HepG2 (cell line): ENCODE measurements at regions not wholly inside any gene's neighbourhood (a gene's known extent, or its start where the extent isn't known, plus 50 kb on each side); places are given as distances from the start of the nearest gene placed in this dataset.

Source experiments
- ATAC-seq: fragments of 200-7000 bp; cut with Tn5 transposase; 3 replicates; pipeline ENCODE4 v1.9.1; 2020; ENCODE audit warnings: mild to moderate bottlenecking, moderate library complexity
- BruUV-seq: library from RNA; stranded (reverse); fragments of 400-500 nt; replicated peaks from 2 replicates; lab custom pipeline; 2021; lab: Mats Ljungman, UMichigan
- CTCF ChIA-PET: fragments of 300-600 bp; formaldehyde crosslinking; extraction: SDS; loops from one replicate; lab custom pipeline; 2021; ENCODE audit warnings: low total read pairs, inconsistent platforms, low intra/inter-chr PET ratio; lab: Yijun Ruan, JAX
- POLR2A ChIA-PET: fragments of 350-600 bp; sonication (Branson Sonifier 250); formaldehyde crosslinking; loops from one replicate; lab custom pipeline; 2020; ENCODE audit warnings: antibody characterized with exemption, inconsistent platforms; lab: Yijun Ruan, JAX
- DNase-seq: peaks from one replicate; pipeline ENCODE4 v3.0.0-alpha.2; 2015; ENCODE audit warnings: low spot score
- FAIRE-seq: peaks from 3 replicates; lab custom pipeline; 2011; peaks lifted over from hg19 to GRCh38; lab: Jason Lieb, UNC
- H2AFZ ChIP-seq: one replicate; pipeline ENCODE4 v1.6.1; 2011; ENCODE audit warnings: low read length, inconsistent platforms
- H3K27ac ChIP-seq: fragments of 300-600 bp; 3 replicates; pipeline ENCODE4 v1.8.0; 2011; ENCODE audit warnings: mixed run types, mild to moderate bottlenecking, mixed read lengths, low read length, inconsistent platforms; ENCODE audit not compliant: insufficient read depth; ENCODE audit errors: extremely low read length
- H3K27me3 ChIP-seq, 2 experiments: fragments of 200-600 bp in 1 of 2; 2 replicates in 1 of 2; 3 replicates in 1 of 2; pipeline versions ENCODE4 v1.6.0 to v1.8.0; 2011; ENCODE audit warnings: low read length in 2 of 2, mild to moderate bottlenecking in 2 of 2, moderate library complexity in 2 of 2, inconsistent platforms in 1 of 2; ENCODE audit not compliant: insufficient read depth in 2 of 2, control insufficient read depth in 1 of 2
- H3K36me3 ChIP-seq, 2 experiments: fragments of 200-600 bp in 1 of 2; replicated peaks in 1 of 2; 2 replicates in 1 of 2; 3 replicates in 1 of 2; pipeline versions ENCODE4 v1.5.1 to v1.8.0; 2011; ENCODE audit warnings: low read length in 2 of 2, inconsistent platforms in 1 of 2; ENCODE audit not compliant: insufficient read depth in 2 of 2, control insufficient read depth in 1 of 2
- H3K4me1 ChIP-seq: 2 replicates; pipeline ENCODE4 v1.5.1; 2012; ENCODE audit warnings: low read length, inconsistent platforms; ENCODE audit not compliant: insufficient read depth
- H3K4me2 ChIP-seq: 2 replicates; pipeline ENCODE4 v1.6.0; 2011; ENCODE audit warnings: low read depth, low read length, inconsistent platforms
- H3K4me3 ChIP-seq, 3 experiments: fragments of 200-600 bp in 1 of 3; sonication (generic), shearing (Covaris generic) in 1 of 3; replicated peaks in 1 of 3; 2 replicates each; pipeline ENCODE4 v1.5.1; 2011 to 2016; ENCODE audit warnings: low read length in 3 of 3, inconsistent platforms in 2 of 3, low read depth in 2 of 3, mild to moderate bottlenecking in 2 of 3, control low read depth in 1 of 3, mixed read lengths in 1 of 3; ENCODE audit not compliant: insufficient read depth in 1 of 3
- H3K79me2 ChIP-seq: one replicate; pipeline ENCODE4 v1.6.1; 2011; ENCODE audit warnings: low read length, inconsistent platforms; ENCODE audit not compliant: insufficient read depth
- H3K9ac ChIP-seq: 2 replicates; pipeline ENCODE4 v1.6.0; 2011; ENCODE audit warnings: mild to moderate bottlenecking, low read depth, low read length, inconsistent platforms; ENCODE audit not compliant: insufficient read depth
- H3K9me3 ChIP-seq: 2 replicates; pipeline ENCODE4 v1.5.1; 2012; ENCODE audit warnings: mild to moderate bottlenecking, low read length
- H4K20me1 ChIP-seq: 2 replicates; pipeline ENCODE4 v1.6.0; 2011; ENCODE audit warnings: inconsistent platforms, mild to moderate bottlenecking, low read length, moderate library complexity; ENCODE audit not compliant: insufficient read depth
- CREBL2 ChIP-seq: sonication (generic); formaldehyde crosslinking; IDR thresholded peaks from 2 replicates; pipeline ENCODE4 v1.8.1; 2023; ENCODE audit warnings: missing genetic modification reagents, mild to moderate bottlenecking, borderline replicate concordance
- FOXA3 ChIP-seq: IDR thresholded peaks from 2 replicates; pipeline ENCODE4 v1.6.1; 2016; ENCODE audit warnings: missing genetic modification reagents, missing compliant biosample characterization
- GTF2F1 ChIP-seq: fragments of 150-350 bp; IDR thresholded peaks from 2 replicates; pipeline ENCODE4 v1.6.1; 2014; ENCODE audit warnings: low read length
- JDP2 ChIP-seq: sonication (generic); formaldehyde crosslinking; IDR thresholded peaks from 2 replicates; pipeline ENCODE4 v1.8.1; 2022; ENCODE audit warnings: missing genetic modification reagents, borderline replicate concordance
- ZFX ChIP-seq: sonication (generic); formaldehyde crosslinking; IDR thresholded peaks from 2 replicates; pipeline ENCODE4 v1.4.0; 2020; ENCODE audit warnings: mild to moderate bottlenecking, low read depth, missing genetic modification reagents, moderate library complexity
- WGBS: methylation state at CpG from one replicate; pipeline ENCODE4 v1.1.6; 2017; ENCODE audit warnings: low lambda C conversion rate; 5-methylcytosine and 5-hydroxymethylcytosine counted together
- in situ Hi-C: cut with HindIII; loops from 2 replicates; pipeline ENCODE4 v1.10.0; 2017; ENCODE audit warnings: low pct_unique_long_range_greater_than_20kb; ENCODE audit not compliant: extremely low pct_ligation_motif_present
- intact Hi-C: fragments of 100-400 bp; cut with micrococcal nuclease; formaldehyde crosslinking; loops from one replicate; pipeline ENCODE4 v1.10.0; 2022; ENCODE audit not compliant: unreplicated experiment

DNA sequence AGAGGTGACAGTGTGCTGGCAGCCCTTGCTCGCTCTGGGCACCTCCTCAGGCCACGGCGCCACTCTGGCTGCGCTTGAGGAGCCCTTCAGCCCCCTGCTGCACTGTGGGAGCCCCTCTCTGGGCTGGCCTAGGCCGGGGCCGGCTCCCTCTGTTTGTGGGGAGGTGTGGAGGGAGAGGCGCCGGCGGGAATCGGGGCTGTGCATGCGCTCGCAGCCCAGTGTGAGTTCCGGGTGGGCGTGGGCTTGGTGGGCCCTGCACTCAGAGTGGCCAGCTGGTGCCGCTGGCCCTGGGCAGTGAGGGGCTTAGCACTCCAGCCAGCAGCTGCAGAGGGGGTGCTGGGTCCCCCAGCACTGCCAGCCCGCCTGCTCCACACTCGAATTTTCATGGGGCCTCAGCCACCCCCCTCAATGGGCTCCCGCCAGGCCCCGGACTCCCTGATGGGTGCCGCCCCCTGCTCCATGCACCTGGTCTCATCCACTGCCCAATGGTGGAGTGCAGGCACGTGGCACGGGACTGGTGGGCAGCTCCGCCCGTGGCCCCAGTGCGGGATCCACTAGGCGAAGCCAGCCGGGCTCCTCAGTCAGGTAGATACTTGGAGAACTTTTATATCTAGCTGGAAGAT, 96.7 kb upstream of the BET1 start:
- DNase-seq (no peak), FAIRE-seq (no peak), ATAC-seq (no peak)
- Histone ChIP-seq H3K4me3 (no peak overlapping the region), H3K27me3 (no peaks in the 10 kb centered on the region), H3K9ac (no peak overlapping the region), H3K4me2 (no peak overlapping the region), H3K79me2 (no peaks in the 10 kb centered on the region), H4K20me1 (no peaks in the 10 kb centered on the region), H3K4me1 (no peaks in the 10 kb centered on the region), H3K27ac (no peak overlapping the region), H3K9me3 (no peaks in the 10 kb centered on the region), H3K36me3 (no peaks in the 10 kb centered on the region), H2AFZ (no peak overlapping the region)
- BruUV-seq, result no TSS peak
- TF ChIP-seq FOXA3 (CRISPR knock-in tag), result no peak
- TF ChIP-seq JDP2, result no peak
- TF ChIP-seq GTF2F1, result no peak
- TF ChIP-seq CREBL2 (CRISPR knock-in tag), result no peak
- WGBS, result 28% methylated on average over 8 of the region's 27 CpGs
- POLR2A ChIA-PET, result no interaction called here
- intact Hi-C loops, result no loop called here
- CTCF ChIA-PET, result no interaction called here
- in situ Hi-C loops, result no loop called here

GRCh38 chr7:94104301-94104700, 100.1 kb upstream of the BET1 start:
- H3K27ac ChIP-seq, result no peak overlapping the region
- ATAC-seq, result no peak
- no peaks in the 10 kb centered on the region for H3K4me1 ChIP-seq
- no peaks in the 10 kb centered on the region for H3K9me3 ChIP-seq
- H4K20me1 ChIP-seq, result no peaks in the 10 kb centered on the region
- no peak overlapping the region for H3K4me3 ChIP-seq
- in situ Hi-C loops (no loop called here), intact Hi-C loops (no loop called here)
- no peaks in the 10 kb centered on the region for H3K27me3 ChIP-seq
- H3K36me3 ChIP-seq, result no peaks in the 10 kb centered on the region
- no TSS peak for BruUV-seq
- H3K9ac ChIP-seq, result no peak overlapping the region
- no peak for FAIRE-seq
- H3K79me2 ChIP-seq, result no peaks in the 10 kb centered on the region
- no peak overlapping the region for H2AFZ ChIP-seq
- 60% methylated on average over 1 of the region's 1 CpG for WGBS
- no peak overlapping the region for H3K4me2 ChIP-seq
- no peak for DNase-seq
- TF ChIP-seq ZFX, result no peak
- CTCF ChIA-PET, result no interaction called here
- POLR2A ChIA-PET, result no interaction called here
